ENCODE measurements at regions not wholly inside any gene's neighbourhood (a gene's known extent, or its start where the extent isn't known, plus 50 kb on each side); places are given as distances from the start of the nearest gene placed in this dataset.

DNA sequence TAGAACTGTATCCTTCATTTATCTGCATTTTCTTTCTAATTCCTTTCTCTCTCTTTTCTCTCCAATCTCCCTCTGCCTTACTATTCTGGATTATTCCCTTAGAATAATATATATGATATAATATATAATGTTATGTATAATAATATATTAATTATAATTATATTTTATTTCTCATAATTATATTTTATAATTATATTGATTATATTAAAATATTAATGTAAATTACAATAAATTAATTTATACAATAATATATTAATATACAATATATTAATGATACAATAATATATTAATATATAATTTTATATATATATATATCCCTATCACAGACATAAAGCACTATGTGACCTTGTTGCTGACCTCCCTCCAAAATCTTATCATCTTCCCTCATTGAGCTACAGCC is 661.3 kb upstream of the CHORDC1 start:
- TF ChIP-seq, protein P1, sequence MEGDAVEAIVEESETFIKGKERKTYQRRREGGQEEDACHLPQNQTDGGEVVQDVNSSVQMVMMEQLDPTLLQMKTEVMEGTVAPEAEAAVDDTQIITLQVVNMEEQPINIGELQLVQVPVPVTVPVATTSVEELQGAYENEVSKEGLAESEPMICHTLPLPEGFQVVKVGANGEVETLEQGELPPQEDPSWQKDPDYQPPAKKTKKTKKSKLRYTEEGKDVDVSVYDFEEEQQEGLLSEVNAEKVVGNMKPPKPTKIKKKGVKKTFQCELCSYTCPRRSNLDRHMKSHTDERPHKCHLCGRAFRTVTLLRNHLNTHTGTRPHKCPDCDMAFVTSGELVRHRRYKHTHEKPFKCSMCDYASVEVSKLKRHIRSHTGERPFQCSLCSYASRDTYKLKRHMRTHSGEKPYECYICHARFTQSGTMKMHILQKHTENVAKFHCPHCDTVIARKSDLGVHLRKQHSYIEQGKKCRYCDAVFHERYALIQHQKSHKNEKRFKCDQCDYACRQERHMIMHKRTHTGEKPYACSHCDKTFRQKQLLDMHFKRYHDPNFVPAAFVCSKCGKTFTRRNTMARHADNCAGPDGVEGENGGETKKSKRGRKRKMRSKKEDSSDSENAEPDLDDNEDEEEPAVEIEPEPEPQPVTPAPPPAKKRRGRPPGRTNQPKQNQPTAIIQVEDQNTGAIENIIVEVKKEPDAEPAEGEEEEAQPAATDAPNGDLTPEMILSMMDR (IDR thresholded peaks at IDR 0.05; ENCODE audit: low read depth, low read length): no peak
- no peak for DNase-seq (ENCODE audit: low read depth in 2 of 2)
- no peak overlapping the region for H3K4me3 ChIP-seq (replicated peaks in 1 of 2; ENCODE audit: low read depth in 2 of 2, low read length in 2 of 2)

DNA sequence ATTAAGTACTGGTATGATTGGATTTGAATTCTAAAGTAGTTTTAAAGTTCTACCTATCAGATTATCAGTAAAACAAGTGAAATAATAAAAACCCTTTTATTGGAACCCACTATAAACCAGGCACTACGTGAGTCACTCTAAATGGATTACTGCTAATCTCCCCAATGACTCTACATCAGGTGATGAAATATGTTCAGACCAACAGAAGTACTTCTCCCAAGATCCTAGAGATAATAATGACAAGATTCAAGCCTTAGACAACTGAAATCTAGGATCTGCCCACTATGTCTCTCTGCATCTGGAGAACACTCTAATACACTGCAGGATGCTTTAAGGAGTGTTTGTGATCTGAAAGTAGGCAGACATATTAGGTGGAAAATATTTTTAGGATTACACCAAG is 652.1 kb upstream of the CHORDC1 start:
- TF ChIP-seq, protein P1 (IDR thresholded peaks at IDR 0.05; ENCODE audit: low read depth, low read length): no peak
- DNase-seq (ENCODE audit: low read depth in 2 of 2): no peak
- H3K4me3 ChIP-seq (replicated peaks in 1 of 2; ENCODE audit: low read depth in 2 of 2, low read length in 2 of 2): no peak overlapping the region

DNA sequence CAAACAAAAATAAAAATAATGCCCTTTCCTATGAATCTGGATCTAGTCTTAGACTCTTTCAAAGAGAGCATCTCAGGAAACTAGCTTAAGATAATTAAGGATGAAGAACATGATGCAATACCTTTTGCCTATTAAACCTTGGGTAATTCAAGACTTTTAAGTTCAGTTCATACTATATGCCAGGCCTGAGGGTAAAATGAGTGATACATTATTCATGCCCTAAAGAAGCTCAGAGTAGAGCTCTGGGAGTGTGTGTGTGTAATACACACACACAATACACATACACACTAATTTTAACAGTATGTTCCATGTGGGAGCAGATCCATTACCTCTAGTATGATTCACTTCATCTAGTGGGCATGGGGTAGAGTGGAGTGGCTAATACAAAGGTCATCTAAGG is 651.4 kb upstream of the CHORDC1 start:
- DNase-seq (ENCODE audit: low read depth in 2 of 2): no peak
- TF ChIP-seq, protein P1 (IDR thresholded peaks at IDR 0.05; ENCODE audit: low read depth, low read length): no peak

DNA sequence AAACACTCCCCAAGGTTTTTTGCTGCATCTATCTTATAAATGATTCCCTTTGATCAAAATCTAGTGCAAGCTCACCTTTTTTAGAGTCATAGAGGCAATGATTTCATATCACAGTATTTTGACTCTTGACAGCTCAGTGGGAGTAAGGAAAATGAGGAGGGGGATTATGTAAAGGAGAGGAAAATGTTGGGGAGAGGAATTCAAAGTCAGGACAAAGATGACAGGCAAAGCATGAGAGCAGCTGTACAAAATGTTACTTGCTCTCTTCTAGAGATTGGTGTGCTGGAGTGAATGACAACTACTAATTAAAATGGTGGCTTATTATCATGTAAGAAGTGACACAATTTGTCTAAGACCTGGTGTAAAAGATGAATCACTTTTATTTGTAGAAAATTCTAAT is 644.6 kb upstream of the CHORDC1 start:
- TF ChIP-seq, protein P1 (IDR thresholded peaks at IDR 0.05; ENCODE audit: low read depth, low read length): no peak
- DNase-seq (ENCODE audit: low read depth in 2 of 2): no peak

More for the DNA sequence above, 651.4 kb upstream of the CHORDC1 start:
- no peak overlapping the region for H3K4me3 ChIP-seq (replicated peaks in 1 of 2; ENCODE audit: low read depth in 2 of 2, low read length in 2 of 2)

DNA sequence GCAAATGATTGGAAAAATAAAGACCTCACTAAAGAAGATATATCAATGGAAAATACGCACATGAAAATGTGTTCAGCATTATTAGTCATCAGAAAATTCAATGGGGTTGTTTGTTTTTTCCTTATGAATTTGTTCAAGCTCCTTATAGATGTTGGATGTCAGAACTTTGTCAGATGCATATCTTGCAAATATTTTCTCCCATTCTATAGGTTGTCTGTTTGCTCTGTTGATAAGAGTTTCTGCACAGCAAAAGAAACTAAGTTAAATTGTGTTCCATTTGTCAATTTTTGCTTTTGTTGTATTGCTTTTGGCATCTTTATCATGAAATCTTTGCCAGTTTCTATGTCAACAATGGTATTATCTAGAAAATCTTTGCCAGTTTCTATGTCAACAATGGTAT is 633.9 kb upstream of the CHORDC1 start:
- TF ChIP-seq, protein P1 (IDR thresholded peaks at IDR 0.05; ENCODE audit: low read depth, low read length): no peak
- no peak for DNase-seq (ENCODE audit: low read depth in 2 of 2)
- H3K4me3 ChIP-seq (replicated peaks in 1 of 2; ENCODE audit: low read depth in 2 of 2, low read length in 2 of 2): no peak overlapping the region

More for the DNA sequence above, 644.6 kb upstream of the CHORDC1 start:
- H3K4me3 ChIP-seq (replicated peaks in 1 of 2; ENCODE audit: low read depth in 2 of 2, low read length in 2 of 2): no peak overlapping the region

DNA sequence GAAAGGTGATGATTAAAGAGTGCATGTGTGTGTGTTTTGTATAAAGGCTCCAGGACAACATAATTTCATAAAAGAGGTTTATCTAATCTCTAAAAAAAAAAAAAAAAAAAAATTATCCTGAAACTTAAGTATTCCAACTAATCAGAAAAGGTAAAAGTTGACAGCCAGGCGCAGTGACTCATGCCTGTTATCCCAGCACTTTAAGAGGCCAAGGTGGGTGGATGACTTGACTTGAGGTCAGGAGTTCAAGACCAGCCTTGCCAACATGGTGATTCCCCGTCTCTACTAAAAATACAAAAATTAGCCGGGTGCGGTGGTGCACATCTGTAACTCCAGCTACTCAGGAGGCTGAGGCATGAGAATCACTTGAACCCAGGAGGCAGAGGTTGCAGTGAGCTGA is 632.7 kb upstream of the CHORDC1 start:
- DNase-seq (ENCODE audit: low read depth in 2 of 2): no peak
- H3K4me3 ChIP-seq (replicated peaks in 1 of 2; ENCODE audit: low read depth in 2 of 2, low read length in 2 of 2): no peak overlapping the region
- TF ChIP-seq, protein P1 (IDR thresholded peaks at IDR 0.05; ENCODE audit: low read depth, low read length): no peak

DNA sequence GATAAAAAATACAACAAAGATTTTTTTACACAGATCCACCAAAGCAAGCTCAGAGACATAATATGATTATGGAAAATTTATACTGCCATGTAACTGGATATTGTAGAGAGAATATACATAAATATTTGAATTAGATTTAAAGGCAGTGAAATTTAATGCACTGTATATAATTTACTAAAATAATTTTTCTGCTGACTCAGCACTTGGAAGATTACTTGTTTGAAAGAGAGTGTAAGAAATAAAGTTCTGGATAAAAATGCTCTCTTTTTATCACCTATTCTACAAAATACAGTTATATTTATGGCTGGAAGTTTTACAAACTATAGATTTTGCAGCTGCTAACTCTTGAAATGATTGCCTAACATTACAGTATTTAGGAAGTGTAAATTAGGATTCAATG is 628.3 kb upstream of the CHORDC1 start:
- H3K4me3 ChIP-seq (replicated peaks in 1 of 2; ENCODE audit: low read depth in 2 of 2, low read length in 2 of 2): no peak overlapping the region
- no peak for DNase-seq (ENCODE audit: low read depth in 2 of 2)
- TF ChIP-seq, protein P1 (IDR thresholded peaks at IDR 0.05; ENCODE audit: low read depth, low read length): no peak

All from cardiac fibroblast (primary cell).